ENCODE measurements at regions not wholly inside any gene's neighbourhood (a gene's known extent, or its start where the extent isn't known, plus 50 kb on each side); places are given as distances from the start of the nearest gene placed in this dataset.
"Not testable (repeated sequence)": the region's sequence is repeated elsewhere in the genome, so short reads cannot be mapped to it uniquely, and the experiment has no call there.

DNA sequence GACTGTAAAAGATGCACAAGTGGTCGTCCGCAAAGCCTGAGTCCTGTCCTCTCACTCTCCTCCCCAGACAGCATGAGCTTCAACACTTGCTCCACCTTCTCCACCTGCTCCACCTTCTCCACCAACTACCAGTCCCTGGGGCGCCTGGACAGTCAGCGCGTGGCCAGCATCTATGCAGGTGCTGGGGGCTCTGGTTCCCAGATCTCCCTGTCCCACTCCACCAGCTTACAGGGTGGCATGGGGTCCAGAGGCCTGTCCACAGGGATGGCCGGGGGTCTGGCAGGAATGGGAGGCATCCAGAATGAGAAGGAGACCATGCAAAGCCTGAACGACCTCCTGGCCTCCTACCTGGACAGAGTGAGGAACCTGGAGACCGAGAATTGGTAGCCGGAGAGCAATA lies 162.2 kb upstream of the NT5E start:
- no peaks in the 10 kb centered on the region for H3K36me3 ChIP-seq (ENCODE audit: insufficient read depth, low read length)
- H2AFZ ChIP-seq (ENCODE audit: low read depth, low read length) = no peak overlapping the region
- no peak overlapping the region for H3K4me3 ChIP-seq (ENCODE audit: low read length)
- H3K27me3 ChIP-seq (ENCODE audit: insufficient read depth, low read length) = no peaks in the 10 kb centered on the region
- no peaks in the 10 kb centered on the region for H3K4me1 ChIP-seq (ENCODE audit: insufficient read depth, low read length)
- H3K9me3 ChIP-seq (ENCODE audit: low read length) = no peaks in the 10 kb centered on the region

DNA sequence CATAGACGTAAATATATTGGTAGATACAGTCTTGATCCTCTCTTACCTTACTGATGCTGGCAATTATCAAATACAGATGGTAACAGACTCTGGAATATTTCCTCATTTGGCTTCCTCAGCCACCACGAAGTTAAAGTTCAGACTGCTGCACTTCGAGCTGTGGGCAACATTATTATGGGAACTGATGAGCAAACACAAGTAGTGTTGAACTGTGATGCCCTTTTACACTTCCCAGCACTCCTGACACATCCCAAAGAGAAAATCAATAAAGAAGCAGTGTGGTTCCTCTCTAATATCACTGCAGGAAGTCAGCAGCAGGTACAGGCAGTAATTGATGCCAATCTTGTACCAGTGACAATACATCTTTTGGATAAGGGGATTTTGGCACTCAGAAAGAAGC lies 162.7 kb upstream of the NT5E start:
- Histone ChIP-seq H3K27me3 (ENCODE audit: insufficient read depth, low read length) (no peaks in the 10 kb centered on the region), H3K36me3 (ENCODE audit: insufficient read depth, low read length) (no peaks in the 10 kb centered on the region), H2AFZ (ENCODE audit: low read depth, low read length) (no peak overlapping the region), H3K4me3 (ENCODE audit: low read length) (no peak overlapping the region), H3K9me3 (ENCODE audit: low read length) (no peaks in the 10 kb centered on the region), H3K4me1 (ENCODE audit: insufficient read depth, low read length) (no peaks in the 10 kb centered on the region)

DNA sequence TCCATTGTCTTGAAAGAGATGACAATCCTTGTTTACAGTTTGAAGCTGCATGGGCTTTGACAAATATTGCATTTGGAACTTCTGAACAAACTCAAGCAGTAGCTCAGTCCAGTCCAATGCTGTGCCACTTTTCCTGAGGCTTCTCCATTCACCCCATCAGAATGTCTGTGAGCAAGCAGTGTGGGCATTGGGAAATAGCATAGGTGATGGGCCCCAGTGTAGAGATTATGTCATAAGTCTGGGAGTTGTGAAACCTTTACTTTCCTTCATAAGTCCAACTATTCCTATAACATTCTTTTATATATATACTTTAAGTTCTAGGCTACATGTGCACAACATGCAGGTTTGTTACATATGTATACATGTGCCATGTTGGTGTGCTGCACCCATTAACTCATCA lies 163.4 kb upstream of the NT5E start:
- not testable (repeated sequence) for H3K36me3 ChIP-seq (ENCODE audit: insufficient read depth, low read length); H3K9me3 ChIP-seq (ENCODE audit: low read length); H3K4me3 ChIP-seq (ENCODE audit: low read length); H3K4me1 ChIP-seq (ENCODE audit: insufficient read depth, low read length); H2AFZ ChIP-seq (ENCODE audit: low read depth, low read length); H3K27me3 ChIP-seq (ENCODE audit: insufficient read depth, low read length)

DNA sequence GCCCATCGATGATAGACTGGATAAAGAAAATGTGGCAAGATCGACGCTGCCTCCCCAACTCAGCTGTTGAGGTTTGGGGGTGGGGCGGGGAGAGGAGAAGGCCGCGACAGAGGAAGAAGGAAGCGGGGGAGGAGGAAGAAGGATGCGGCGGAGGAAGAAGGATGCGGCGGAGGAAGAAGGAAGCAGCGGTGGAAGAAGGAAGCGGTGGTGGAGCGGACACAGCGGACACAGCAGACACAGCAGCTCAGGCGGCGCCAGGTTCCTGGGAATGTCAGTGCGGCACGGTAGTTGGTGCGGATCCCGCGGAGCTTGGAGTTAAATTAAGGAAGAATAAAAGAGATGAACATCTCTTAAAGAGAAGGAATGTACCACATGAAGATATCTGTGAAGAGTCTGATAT lies 163.9 kb upstream of the NT5E start:
- Histone ChIP-seq H2AFZ (ENCODE audit: low read depth, low read length) (no peak overlapping the region), H3K9me3 (ENCODE audit: low read length) (no peaks in the 10 kb centered on the region), H3K36me3 (ENCODE audit: insufficient read depth, low read length) (no peaks in the 10 kb centered on the region), H3K4me3 (ENCODE audit: low read length) (no peak overlapping the region), H3K27me3 (ENCODE audit: insufficient read depth, low read length) (no peaks in the 10 kb centered on the region), H3K4me1 (ENCODE audit: insufficient read depth, low read length) (no peaks in the 10 kb centered on the region)

- Histone ChIP-seq H3K4me3 (ENCODE audit: low read length) (no peak overlapping the region), H3K36me3 (ENCODE audit: insufficient read depth, low read length) (no peaks in the 10 kb centered on the region), H3K27me3 (ENCODE audit: insufficient read depth, low read length) (no peaks in the 10 kb centered on the region), H3K9me3 (ENCODE audit: low read length) (no peaks in the 10 kb centered on the region), H2AFZ (ENCODE audit: low read depth, low read length) (no peak overlapping the region), H3K4me1 (ENCODE audit: insufficient read depth, low read length) (no peaks in the 10 kb centered on the region)
These were observed 164.8 kb upstream of the NT5E start for GRCh38 chr6:85285114-85285513.

- H3K9me3 ChIP-seq (ENCODE audit: low read length) = no peaks in the 10 kb centered on the region
- H3K27me3 ChIP-seq (ENCODE audit: insufficient read depth, low read length) = no peaks in the 10 kb centered on the region
- H3K4me1 ChIP-seq (ENCODE audit: insufficient read depth, low read length) = no peaks in the 10 kb centered on the region
- H3K36me3 ChIP-seq (ENCODE audit: insufficient read depth, low read length) = no peaks in the 10 kb centered on the region
- no peak overlapping the region for H3K4me3 ChIP-seq (ENCODE audit: low read length)
- H2AFZ ChIP-seq (ENCODE audit: low read depth, low read length) = no peak overlapping the region
These were observed 166.4 kb upstream of the NT5E start for GRCh38 chr6:85283436-85283835.

- no peak overlapping the region for H2AFZ ChIP-seq (ENCODE audit: low read depth, low read length)
- no peaks in the 10 kb centered on the region for H3K4me1 ChIP-seq (ENCODE audit: insufficient read depth, low read length)
These were observed 171.3 kb upstream of the NT5E start for GRCh38 chr6:85278466-85279035.

DNA sequence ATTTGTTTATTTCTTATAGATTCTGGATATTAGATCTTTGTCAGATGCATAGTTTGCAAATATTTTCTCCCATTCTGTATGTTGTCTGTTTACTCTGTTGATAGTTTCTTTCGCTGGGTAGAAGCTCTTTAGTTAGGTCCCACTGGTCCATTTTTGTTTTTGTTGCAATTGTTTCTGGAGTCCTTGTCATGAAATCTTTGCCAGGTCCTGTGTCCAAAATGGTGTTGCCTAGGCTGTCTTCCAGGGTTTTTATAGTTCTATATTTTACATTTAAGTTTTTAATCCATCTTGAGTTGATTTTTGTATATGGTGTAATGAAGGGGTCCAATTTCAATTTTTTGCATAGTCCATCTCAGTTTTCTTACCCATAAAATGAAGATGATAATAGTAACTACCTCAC lies 173.9 kb upstream of the NT5E start:
- not testable (repeated sequence) for H3K36me3 ChIP-seq (ENCODE audit: insufficient read depth, low read length); H3K4me3 ChIP-seq (ENCODE audit: low read length); H2AFZ ChIP-seq (ENCODE audit: low read depth, low read length); H3K9me3 ChIP-seq (ENCODE audit: low read length); H3K27me3 ChIP-seq (ENCODE audit: insufficient read depth, low read length); H3K4me1 ChIP-seq (ENCODE audit: insufficient read depth, low read length)

More at GRCh38 chr6:85278466-85279035, 171.3 kb upstream of the NT5E start:
- Histone ChIP-seq H3K27me3 (ENCODE audit: insufficient read depth, low read length) (no peaks in the 10 kb centered on the region), H3K9me3 (ENCODE audit: low read length) (no peaks in the 10 kb centered on the region), H3K4me3 (ENCODE audit: low read length) (no peak overlapping the region), H3K36me3 (ENCODE audit: insufficient read depth, low read length) (no peaks in the 10 kb centered on the region)

- no peaks in the 10 kb centered on the region for H3K9me3 ChIP-seq (ENCODE audit: low read length)
- no peak overlapping the region for H2AFZ ChIP-seq (ENCODE audit: low read depth, low read length)
- no peak overlapping the region for H3K4me3 ChIP-seq (ENCODE audit: low read length)
- H3K27me3 ChIP-seq (ENCODE audit: insufficient read depth, low read length) = no peaks in the 10 kb centered on the region
- no peaks in the 10 kb centered on the region for H3K36me3 ChIP-seq (ENCODE audit: insufficient read depth, low read length)
- H3K4me1 ChIP-seq (ENCODE audit: insufficient read depth, low read length) = no peaks in the 10 kb centered on the region
These were observed 174.4 kb upstream of the NT5E start for GRCh38 chr6:85275338-85275985.

GRCh38 chr6:85273870-85274269 lies 176.0 kb upstream of the NT5E start:
- Histone ChIP-seq H3K4me3 (ENCODE audit: low read length) (no peak overlapping the region), H3K4me1 (ENCODE audit: insufficient read depth, low read length) (no peaks in the 10 kb centered on the region), H2AFZ (ENCODE audit: low read depth, low read length) (no peak overlapping the region), H3K36me3 (ENCODE audit: insufficient read depth, low read length) (no peaks in the 10 kb centered on the region), H3K9me3 (ENCODE audit: low read length) (no peaks in the 10 kb centered on the region), H3K27me3 (ENCODE audit: insufficient read depth, low read length) (no peaks in the 10 kb centered on the region)

- no peaks in the 10 kb centered on the region for H3K36me3 ChIP-seq (ENCODE audit: insufficient read depth, low read length)
- H3K27me3 ChIP-seq (ENCODE audit: insufficient read depth, low read length) = no peaks in the 10 kb centered on the region
- no peak overlapping the region for H3K4me3 ChIP-seq (ENCODE audit: low read length)
- H3K9me3 ChIP-seq (ENCODE audit: low read length) = no peaks in the 10 kb centered on the region
- no peaks in the 10 kb centered on the region for H3K4me1 ChIP-seq (ENCODE audit: insufficient read depth, low read length)
- no peak overlapping the region for H2AFZ ChIP-seq (ENCODE audit: low read depth, low read length)
These were observed 176.8 kb upstream of the NT5E start for GRCh38 chr6:85273046-85273445.

GRCh38 chr6:85272592-85272991 lies 177.3 kb upstream of the NT5E start:
- no peak overlapping the region for H2AFZ ChIP-seq (ENCODE audit: low read depth, low read length)
- H3K9me3 ChIP-seq (ENCODE audit: low read length) = no peaks in the 10 kb centered on the region
- no peaks in the 10 kb centered on the region for H3K36me3 ChIP-seq (ENCODE audit: insufficient read depth, low read length)
- no peaks in the 10 kb centered on the region for H3K27me3 ChIP-seq (ENCODE audit: insufficient read depth, low read length)
- H3K4me3 ChIP-seq (ENCODE audit: low read length) = no peak overlapping the region
- H3K4me1 ChIP-seq (ENCODE audit: insufficient read depth, low read length) = no peaks in the 10 kb centered on the region

GRCh38 chr6:85262621-85263020 lies 187.3 kb upstream of the NT5E start:
- Histone ChIP-seq H3K4me1 (ENCODE audit: insufficient read depth, low read length) (no peaks in the 10 kb centered on the region), H3K4me3 (ENCODE audit: low read length) (no peak overlapping the region), H3K36me3 (ENCODE audit: insufficient read depth, low read length) (no peaks in the 10 kb centered on the region), H3K9me3 (ENCODE audit: low read length) (no peaks in the 10 kb centered on the region), H2AFZ (ENCODE audit: low read depth, low read length) (no peak overlapping the region), H3K27me3 (ENCODE audit: insufficient read depth, low read length) (no peaks in the 10 kb centered on the region)

DNA sequence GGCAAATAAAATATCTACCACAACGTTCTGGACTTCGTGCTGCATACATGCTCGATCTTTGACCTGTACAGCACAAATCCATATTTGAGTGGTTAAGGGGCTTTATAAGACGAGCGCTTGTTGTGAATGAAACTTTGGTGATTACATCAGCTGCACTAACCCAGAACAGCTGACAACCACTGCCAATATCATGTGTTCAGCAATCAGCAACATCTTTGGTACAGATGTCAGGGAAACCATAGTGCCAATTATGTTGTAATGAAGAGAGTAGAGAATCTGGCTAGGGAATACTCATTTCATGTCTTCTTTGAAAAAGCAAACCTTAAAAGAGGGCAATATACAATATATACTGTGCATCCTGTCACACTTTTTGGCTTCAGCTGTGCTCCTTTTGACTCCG lies 188.6 kb upstream of the NT5E start:
- Histone ChIP-seq H2AFZ (ENCODE audit: low read depth, low read length) (no peak overlapping the region), H3K4me3 (ENCODE audit: low read length) (no peak overlapping the region), H3K9me3 (ENCODE audit: low read length) (no peaks in the 10 kb centered on the region), H3K27me3 (ENCODE audit: insufficient read depth, low read length) (no peaks in the 10 kb centered on the region), H3K36me3 (ENCODE audit: insufficient read depth, low read length) (no peaks in the 10 kb centered on the region), H3K4me1 (ENCODE audit: insufficient read depth, low read length) (no peaks in the 10 kb centered on the region)

Data from neuron (in vitro differentiated cells).